ENCODE measurements at regions not wholly inside any gene's neighbourhood (a gene's known extent, or its start where the extent isn't known, plus 50 kb on each side); places are given as distances from the start of the nearest gene placed in this dataset.

GRCh38 chr1:213868482-213868881 lies 119.3 kb upstream of the PROX1 start:
- DNase-seq (ENCODE audit: low read depth in 2 of 2) = no peak

GRCh38 chr1:213871179-213871578 lies 116.6 kb upstream of the PROX1 start:
- no peak for DNase-seq (ENCODE audit: low read depth in 2 of 2)

- no peak for DNase-seq (ENCODE audit: low read depth in 2 of 2)
Measured at GRCh38 chr1:213874789-213875188, 113.0 kb upstream of the PROX1 start.

- DNase-seq (ENCODE audit: low read depth in 2 of 2) = no peak
Measured at GRCh38 chr1:213876531-213876930, 111.2 kb upstream of the PROX1 start.

- no peak for DNase-seq (ENCODE audit: low read depth in 2 of 2)
Measured at GRCh38 chr1:213883618-213884017, 104.2 kb upstream of the PROX1 start.

- no peak for DNase-seq (ENCODE audit: low read depth in 2 of 2)
Measured at GRCh38 chr1:213884402-213884801, 103.4 kb upstream of the PROX1 start.

- no peak for DNase-seq (ENCODE audit: low read depth in 2 of 2)
Measured at GRCh38 chr1:213884942-213885341, 102.8 kb upstream of the PROX1 start.

GRCh38 chr1:213887842-213888241 lies 99.9 kb upstream of the PROX1 start:
- no peak for DNase-seq (ENCODE audit: low read depth in 2 of 2)

GRCh38 chr1:213891989-213892902 lies 95.5 kb upstream of the PROX1 start:
- DNase-seq (ENCODE audit: low read depth in 2 of 2) = no peak

- no peak for DNase-seq (ENCODE audit: low read depth in 2 of 2)
Measured at GRCh38 chr1:213898684-213899083, 89.1 kb upstream of the PROX1 start.

- no peak for DNase-seq (ENCODE audit: low read depth in 2 of 2)
Measured at GRCh38 chr1:213899413-213899812, 88.4 kb upstream of the PROX1 start.

- no peak for DNase-seq (ENCODE audit: low read depth in 2 of 2)
Measured at GRCh38 chr1:213905344-213905743, 82.4 kb upstream of the PROX1 start.

GRCh38 chr1:213908521-213908920 lies 79.3 kb upstream of the PROX1 start:
- DNase-seq (ENCODE audit: low read depth in 2 of 2) = no peak

GRCh38 chr1:213914392-213914791 lies 73.4 kb upstream of the PROX1 start:
- no peak for DNase-seq (ENCODE audit: low read depth in 2 of 2)

- no peak for DNase-seq (ENCODE audit: low read depth in 2 of 2)
Measured at GRCh38 chr1:213921311-213921710, 66.5 kb upstream of the PROX1 start.

- DNase-seq (ENCODE audit: low read depth in 2 of 2) = no peak
Measured at GRCh38 chr1:213921712-213922111, 66.1 kb upstream of the PROX1 start.

- DNase-seq (ENCODE audit: low read depth in 2 of 2) = no peak
Measured at GRCh38 chr1:213925531-213926182, 62.1 kb upstream of the PROX1 start.

- no peak for DNase-seq (ENCODE audit: low read depth in 2 of 2)
Measured at GRCh38 chr1:213927846-213928245, 59.9 kb upstream of the PROX1 start.

GRCh38 chr1:213929398-213929797 lies 58.4 kb upstream of the PROX1 start:
- DNase-seq (ENCODE audit: low read depth in 2 of 2) = no peak

GRCh38 chr1:213931836-213932235 lies 55.9 kb upstream of the PROX1 start:
- DNase-seq (ENCODE audit: low read depth in 2 of 2) = no peak

GRCh38 chr1:213933336-213933735 lies 54.4 kb upstream of the PROX1 start:
- no peak for DNase-seq (ENCODE audit: low read depth in 2 of 2)

GRCh38 chr1:213934649-213935048 lies 53.1 kb upstream of the PROX1 start:
- DNase-seq (ENCODE audit: low read depth in 2 of 2) = no peak

- no peak for DNase-seq (ENCODE audit: low read depth in 2 of 2)
Measured at GRCh38 chr1:213936571-213936970, 51.2 kb upstream of the PROX1 start.

Measured in activated CD8-positive, alpha-beta memory T cell treated with anti-CD3 and anti-CD28 coated beads for 4 hours (primary cell).